HG03571 (cell line): ENCODE measurements at regions not wholly inside any gene's neighbourhood (a gene's known extent, or its start where the extent isn't known, plus 50 kb on each side); places are given as distances from the start of the nearest gene placed in this dataset.
"Not testable (repeated sequence)": the region's sequence is repeated elsewhere in the genome, so short reads cannot be mapped to it uniquely, and the experiment has no call there.

ENCODE experiments used
- ATAC-seq: cut with Tn5 transposase; IDR thresholded peaks from one replicate; pipeline ENCODE4 v1.9.1; 2021; ENCODE audit not compliant: unreplicated experiment

GRCh38 chr12:131192951-131193350 is 239.2 kb downstream of the ADGRD1 start:
- no peak for ATAC-seq

GRCh38 chr12:131194166-131194565 is 240.5 kb downstream of the ADGRD1 start:
- ATAC-seq, result no peak

GRCh38 chr12:131195796-131196195 is 242.1 kb downstream of the ADGRD1 start:
- no peak for ATAC-seq

- ATAC-seq, result no peak
Observed at GRCh38 chr12:131196220-131196619, 242.5 kb downstream of the ADGRD1 start.

DNA sequence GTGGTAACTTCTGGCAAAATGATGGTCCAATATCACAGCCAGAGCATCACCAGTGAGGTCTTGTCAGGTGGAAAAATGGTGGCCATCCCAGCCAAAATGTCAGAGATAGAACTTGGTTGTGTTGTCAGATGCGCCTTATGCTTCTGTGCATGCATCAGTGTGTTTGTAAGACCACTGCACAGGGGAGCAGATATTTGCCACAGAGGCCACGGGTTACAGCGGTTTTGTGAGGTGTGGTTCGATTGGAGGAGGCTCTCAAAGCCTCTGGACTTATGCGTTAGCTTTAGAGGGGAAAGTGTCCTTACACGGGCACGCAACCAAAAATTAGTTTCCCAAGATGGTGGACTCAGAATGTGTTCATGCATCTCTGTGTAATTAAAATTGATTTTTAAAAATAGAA is 243.8 kb downstream of the ADGRD1 start:
- ATAC-seq, result no peak

DNA sequence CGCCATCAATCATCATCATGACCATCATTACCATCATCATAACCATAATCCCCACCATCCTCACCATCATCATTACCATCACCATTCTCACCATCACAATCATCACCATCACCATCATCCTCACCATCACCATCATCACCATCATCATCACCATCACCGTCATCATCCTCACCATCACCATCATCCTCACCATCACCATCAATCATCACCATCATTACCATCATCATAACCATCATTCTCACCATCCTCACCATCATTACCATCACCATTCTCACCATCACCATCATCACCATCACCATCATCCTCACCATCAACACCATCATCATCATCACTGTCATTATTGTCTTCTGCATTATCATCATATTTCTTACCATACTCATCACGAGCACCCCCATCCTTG is 245.5 kb downstream of the ADGRD1 start:
- ATAC-seq, result no peak

GRCh38 chr12:131201912-131202311 is 248.2 kb downstream of the ADGRD1 start:
- ATAC-seq, result not testable (repeated sequence)

DNA sequence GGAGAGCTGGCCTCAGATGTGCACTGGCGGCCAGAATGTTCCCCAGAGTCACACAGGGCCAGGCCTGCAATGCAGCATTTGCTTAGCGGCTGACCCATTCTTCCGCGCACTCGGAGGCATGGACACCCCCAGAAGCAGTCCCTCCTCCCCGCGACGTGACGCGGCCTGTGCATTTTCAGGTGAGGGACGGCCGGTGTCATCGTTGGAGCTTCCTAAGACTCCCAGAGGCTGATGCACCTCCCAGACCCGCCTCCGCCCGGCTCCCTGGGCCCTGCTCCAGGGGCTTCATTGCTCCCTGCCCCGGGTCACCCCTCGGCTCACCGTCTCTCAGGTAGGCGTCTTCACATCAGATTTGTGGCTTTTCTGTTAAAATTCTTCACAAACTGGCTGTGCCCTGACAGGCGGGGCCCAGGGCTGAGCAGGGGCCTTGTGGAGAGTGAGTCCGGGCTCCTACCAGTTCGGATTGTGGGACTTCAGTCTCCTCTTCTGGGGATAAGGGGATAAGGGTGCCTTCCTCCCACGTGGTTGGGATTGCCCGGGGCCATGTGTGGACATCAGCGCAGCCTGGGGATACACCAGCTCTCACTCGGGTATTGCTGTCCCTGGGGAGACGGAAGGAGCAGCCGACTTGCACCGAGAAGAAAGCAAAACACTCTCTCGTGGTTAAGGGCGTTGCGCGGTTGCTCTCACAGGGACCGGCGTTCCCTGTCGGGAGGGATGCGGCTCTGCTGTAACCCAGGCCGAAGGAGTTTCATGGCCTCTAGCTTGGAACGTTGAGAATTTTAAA is 249.1 kb downstream of the ADGRD1 start:
- no peak for ATAC-seq

- ATAC-seq, result no peak
Observed at GRCh38 chr12:131203666-131204415, 250.1 kb downstream of the ADGRD1 start.

DNA sequence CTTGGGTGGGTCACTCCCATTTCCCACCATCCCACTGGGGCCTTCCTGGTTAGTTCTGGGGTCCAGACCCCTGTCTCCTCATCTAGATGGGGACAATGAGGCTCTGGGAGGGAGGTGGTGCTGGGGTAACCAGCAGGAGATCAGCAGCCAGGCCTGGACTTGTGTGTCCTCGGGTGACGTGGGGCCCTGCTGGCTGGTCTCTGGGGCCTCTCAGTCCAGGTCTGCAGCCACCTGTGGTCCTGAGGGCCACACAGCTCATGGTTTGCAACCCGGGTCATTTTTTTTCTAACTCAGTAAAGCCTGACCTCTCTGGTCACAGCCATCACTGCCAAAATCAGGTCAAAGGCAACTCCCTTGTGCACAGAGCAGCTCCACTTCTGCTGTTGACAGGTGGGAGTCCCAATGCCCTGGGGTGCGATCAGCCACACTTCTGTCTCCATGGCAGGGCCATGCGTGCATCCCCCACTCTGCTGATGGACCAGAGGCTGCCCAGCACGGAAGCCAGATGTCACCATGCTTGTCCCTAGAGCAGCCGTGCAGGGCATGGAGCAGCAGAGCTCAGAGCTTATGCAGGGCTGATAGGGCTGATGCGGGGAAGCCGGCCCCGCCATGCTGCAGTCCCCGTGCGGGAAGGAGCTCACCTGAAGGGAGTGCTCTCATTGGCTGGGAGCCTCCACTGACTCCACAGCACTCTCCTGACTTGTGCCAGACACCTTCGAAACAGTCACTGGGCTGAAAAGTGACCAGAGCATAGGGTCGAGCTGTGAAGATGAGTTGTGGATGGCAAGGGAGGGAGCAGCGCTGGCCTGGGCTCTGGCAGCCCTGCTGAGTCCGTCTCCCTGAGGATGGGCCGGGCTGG is 250.9 kb downstream of the ADGRD1 start:
- no peak for ATAC-seq

- ATAC-seq, result not testable (repeated sequence)
Observed at GRCh38 chr12:131205275-131205933, 251.7 kb downstream of the ADGRD1 start.

DNA sequence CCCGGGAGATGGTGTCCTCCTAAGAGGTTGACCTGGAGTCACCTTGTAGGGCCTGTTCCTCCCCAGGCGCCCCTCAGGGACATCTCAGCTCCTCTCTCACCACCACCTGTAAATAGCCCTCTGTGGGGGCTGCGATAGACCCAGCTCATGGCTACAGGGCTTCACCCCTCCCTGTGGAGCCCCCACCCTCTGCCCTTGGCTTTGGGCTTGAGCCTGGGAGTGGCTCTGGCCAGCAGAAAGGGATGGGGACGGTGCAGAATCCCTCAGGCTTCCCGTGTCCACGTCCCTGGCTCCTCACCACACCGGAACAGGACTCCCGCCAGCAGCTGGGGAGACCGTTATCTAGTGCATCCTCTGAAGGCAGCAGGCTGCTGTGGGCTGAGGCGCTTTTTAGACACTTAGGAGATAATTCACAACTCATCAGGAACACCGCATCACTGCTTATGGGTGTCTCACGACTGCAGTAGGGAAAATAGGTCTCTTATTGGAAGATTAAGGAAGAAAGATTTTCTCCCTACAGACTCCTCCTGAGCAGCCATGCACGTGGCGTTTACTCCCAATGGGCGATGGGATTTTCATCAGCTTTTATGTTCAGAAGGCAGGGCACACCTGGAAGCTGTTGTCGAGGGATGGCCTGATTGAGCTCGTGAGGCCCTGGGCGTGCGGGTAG is 253.1 kb downstream of the ADGRD1 start:
- not testable (repeated sequence) for ATAC-seq

DNA sequence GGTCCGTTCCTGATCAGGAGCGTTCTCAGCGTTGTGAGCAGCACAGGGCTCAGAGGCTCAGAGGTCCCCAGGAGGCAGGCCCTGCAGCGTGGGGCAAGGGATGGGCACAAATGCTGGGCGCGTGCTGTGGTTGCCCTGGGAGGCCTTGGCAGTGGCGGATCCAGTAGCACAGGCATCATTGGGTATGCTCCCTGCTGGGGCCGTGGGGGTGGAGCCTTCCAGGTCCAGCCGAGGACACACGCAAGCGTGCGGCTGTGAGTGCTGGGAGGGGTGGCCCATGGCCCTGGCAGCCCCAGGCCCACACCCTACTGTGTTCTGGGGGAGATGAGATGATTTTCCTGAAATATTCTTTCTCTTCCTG is 253.6 kb downstream of the ADGRD1 start:
- not testable (repeated sequence) for ATAC-seq

- ATAC-seq, result not testable (repeated sequence)
Observed at GRCh38 chr12:131207841-131208240, 254.1 kb downstream of the ADGRD1 start.

DNA sequence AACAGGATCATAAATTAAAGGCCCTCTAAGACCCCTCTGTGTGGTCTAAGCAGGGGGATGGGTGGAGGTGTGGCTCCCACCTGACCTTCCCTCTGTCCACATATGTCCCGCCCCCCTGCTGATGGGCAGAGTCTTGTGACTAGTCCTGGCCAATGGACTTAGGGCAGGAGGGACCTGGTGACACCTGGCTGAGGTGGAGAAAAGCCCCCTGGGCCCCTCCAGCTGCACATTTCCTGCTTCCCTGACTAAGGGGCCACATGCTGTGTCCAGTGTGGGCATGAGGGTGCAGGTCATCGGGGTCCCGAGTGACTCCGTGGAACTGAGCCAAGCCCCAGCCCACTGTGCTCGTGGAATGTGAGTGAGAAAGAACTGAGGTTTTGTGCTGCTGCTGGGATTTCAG is 254.7 kb downstream of the ADGRD1 start:
- no peak for ATAC-seq

GRCh38 chr12:131209082-131210070 is 255.7 kb downstream of the ADGRD1 start:
- no peak for ATAC-seq

DNA sequence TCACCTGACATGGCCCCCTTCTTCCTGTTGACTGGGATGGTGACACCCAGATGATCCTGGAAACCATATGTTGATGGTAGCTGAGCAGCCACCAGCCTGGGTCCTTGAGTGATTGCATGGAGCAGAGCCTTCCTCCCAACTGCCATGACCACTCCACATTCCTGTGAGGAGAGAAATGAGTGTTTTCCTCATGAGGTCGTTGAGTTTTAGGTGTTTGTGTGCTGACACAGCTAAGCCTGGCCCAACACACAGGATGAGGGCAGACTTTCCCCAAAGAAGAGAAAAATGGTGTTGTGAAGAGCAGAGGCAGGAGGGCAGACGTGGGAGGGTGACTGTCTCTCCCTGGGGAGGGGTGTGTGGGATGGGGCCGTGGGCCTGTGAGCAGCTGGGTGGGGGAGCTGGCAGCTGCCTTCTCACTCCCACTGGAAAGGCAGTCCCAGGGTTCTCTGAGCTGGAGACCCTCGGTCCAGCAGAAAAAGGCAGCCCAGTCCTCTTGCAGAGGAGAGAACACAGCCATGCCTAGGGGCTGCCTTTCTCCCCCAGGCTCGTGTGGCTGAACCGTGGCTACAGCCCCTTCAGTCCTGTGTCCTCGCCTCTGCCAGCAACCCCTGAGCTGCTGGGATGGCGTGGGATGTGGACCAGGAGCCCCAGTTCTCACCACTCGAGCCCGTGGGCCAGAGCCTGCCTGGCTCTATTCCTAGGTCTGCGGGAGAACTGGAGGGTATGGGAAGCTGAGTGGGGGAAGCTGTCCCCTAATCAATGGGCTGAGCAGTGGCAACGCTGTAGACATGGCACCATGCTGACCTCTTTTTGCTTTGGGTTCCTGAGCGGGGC is 257.0 kb downstream of the ADGRD1 start:
- no peak for ATAC-seq

GRCh38 chr12:131211340-131211938 is 257.7 kb downstream of the ADGRD1 start:
- no peak for ATAC-seq
